HG02759 (cell line): ENCODE measurements at regions not wholly inside any gene's neighbourhood (a gene's known extent, or its start where the extent isn't known, plus 50 kb on each side); places are given as distances from the start of the nearest gene placed in this dataset.

Source experiments
- ATAC-seq: cut with Tn5 transposase; IDR thresholded peaks from one replicate; pipeline ENCODE4 v1.9.1; 2021; ENCODE audit warnings: mild to moderate bottlenecking, moderate library complexity; ENCODE audit not compliant: unreplicated experiment

- no peak for ATAC-seq
Measured at GRCh38 chr4:30924495-30924894, 204.3 kb downstream of the PCDH7 start.

- no peak for ATAC-seq
Measured at GRCh38 chr4:30929649-30930048, 209.5 kb downstream of the PCDH7 start.

- no peak for ATAC-seq
Measured at GRCh38 chr4:30930276-30930675, 210.1 kb downstream of the PCDH7 start.

GRCh38 chr4:30932581-30932980 is 212.4 kb downstream of the PCDH7 start:
- ATAC-seq: no peak

GRCh38 chr4:30939069-30939468 is 218.9 kb downstream of the PCDH7 start:
- no peak for ATAC-seq

- ATAC-seq: no peak
Measured at GRCh38 chr4:30939684-30940083, 219.5 kb downstream of the PCDH7 start.

GRCh38 chr4:30941641-30942040 is 221.5 kb downstream of the PCDH7 start:
- no peak for ATAC-seq

GRCh38 chr4:30943356-30943755 is 223.2 kb downstream of the PCDH7 start:
- no peak for ATAC-seq

- no peak for ATAC-seq
Measured at GRCh38 chr4:30945586-30945985, 225.4 kb downstream of the PCDH7 start.

GRCh38 chr4:30946288-30946687 is 226.1 kb downstream of the PCDH7 start:
- ATAC-seq: no peak

GRCh38 chr4:30948653-30949052 is 228.5 kb downstream of the PCDH7 start:
- no peak for ATAC-seq

- no peak for ATAC-seq
Measured at GRCh38 chr4:30950737-30951136, 230.6 kb downstream of the PCDH7 start.

- ATAC-seq: no peak
Measured at GRCh38 chr4:30952526-30953219, 232.5 kb downstream of the PCDH7 start.

GRCh38 chr4:30953799-30954198 is 233.6 kb downstream of the PCDH7 start:
- no peak for ATAC-seq

- no peak for ATAC-seq
Measured at GRCh38 chr4:30956916-30957315, 236.7 kb downstream of the PCDH7 start.

- ATAC-seq: no peak
Measured at GRCh38 chr4:30957706-30958105, 237.5 kb downstream of the PCDH7 start.

GRCh38 chr4:30959781-30960485 is 239.8 kb downstream of the PCDH7 start:
- no peak for ATAC-seq

GRCh38 chr4:30962939-30963338 is 242.8 kb downstream of the PCDH7 start:
- no peak for ATAC-seq

- no peak for ATAC-seq
Measured at GRCh38 chr4:30968926-30969325, 248.8 kb downstream of the PCDH7 start.

GRCh38 chr4:30972542-30972941 is 252.4 kb downstream of the PCDH7 start:
- ATAC-seq: no peak

- no peak for ATAC-seq
Measured at GRCh38 chr4:30973993-30974392, 253.8 kb downstream of the PCDH7 start.

GRCh38 chr4:30979402-30979801 is 259.2 kb downstream of the PCDH7 start:
- ATAC-seq: no peak

- ATAC-seq: no peak
Measured at GRCh38 chr4:30989508-30989907, 269.3 kb downstream of the PCDH7 start.
